CD14-positive monocyte (primary cell): ENCODE measurements at regions not wholly inside any gene's neighbourhood (a gene's known extent, or its start where the extent isn't known, plus 50 kb on each side); places are given as distances from the start of the nearest gene placed in this dataset.

Experiments
- DNase-seq, 3 donors: peaks; one replicate each; pipeline ENCODE4 v3.0.0-alpha.2; 2011 to 2022
- H2AFZ ChIP-seq: 2 replicates; pipeline ENCODE4 v1.6.0; 2012; ENCODE audit warnings: mild to moderate bottlenecking, low read depth, low read length, inconsistent platforms; ENCODE audit not compliant: insufficient read depth, poor library complexity, severe bottlenecking
- H3K27ac ChIP-seq, 2 donors: 1 replicate in 1 of 2; 2 replicates in 1 of 2; pipeline ENCODE4 v1.5.1; 2012 to 2013; ENCODE audit warnings: low read length in 2 of 2, control low read depth in 1 of 2, inconsistent platforms in 1 of 2, low read depth in 1 of 2, mild to moderate bottlenecking in 1 of 2
- H3K27me3 ChIP-seq, 2 donors: one replicate each; pipeline versions ENCODE4 v1.6.0 to v1.6.1; 2011 to 2013; ENCODE audit warnings: low read length in 2 of 2; ENCODE audit not compliant: control insufficient read depth in 2 of 2, insufficient read depth in 2 of 2
- H3K36me3 ChIP-seq, 2 donors: replicated peaks in 1 of 2; 1 replicate in 1 of 2; 2 replicates in 1 of 2; pipeline versions ENCODE4 v1.5.1 to v1.6.1; 2012 to 2013; ENCODE audit warnings: low read length in 2 of 2, control low read depth in 1 of 2, inconsistent platforms in 1 of 2, mild to moderate bottlenecking in 1 of 2; ENCODE audit not compliant: insufficient read depth in 2 of 2, control insufficient read depth in 1 of 2
- H3K4me1 ChIP-seq, 2 donors: 1 replicate in 1 of 2; 2 replicates in 1 of 2; pipeline versions ENCODE4 v1.5.1 to v1.6.1; 2012 to 2013; ENCODE audit warnings: low read length in 2 of 2, control low read depth in 1 of 2, inconsistent platforms in 1 of 2, mild to moderate bottlenecking in 1 of 2, moderate library complexity in 1 of 2; ENCODE audit not compliant: insufficient read depth in 2 of 2, control insufficient read depth in 1 of 2
- H3K4me2 ChIP-seq: replicated peaks from 2 replicates; pipeline ENCODE3; 2012; ENCODE audit warnings: low read length, moderate library complexity, mild to moderate bottlenecking; ENCODE audit not compliant: poor library complexity, severe bottlenecking; ENCODE audit errors: extremely low read depth
- H3K4me3 ChIP-seq, 3 experiments: fragments of 200-600 bp in 1 of 3; sonication (generic) in 1 of 3; replicated peaks in 1 of 3; 1 replicate in 2 of 3; 2 replicates in 1 of 3; pipeline ENCODE4 v1.5.1; 2011 to 2013; ENCODE audit warnings: low read length in 3 of 3, mild to moderate bottlenecking in 3 of 3, control low read depth in 2 of 3, low read depth in 2 of 3, inconsistent platforms in 1 of 3, moderate library complexity in 1 of 3
- H3K79me2 ChIP-seq: 2 replicates; pipeline ENCODE4 v1.6.0; 2012; ENCODE audit warnings: mild to moderate bottlenecking, control low read depth, inconsistent platforms, low read length, moderate library complexity; ENCODE audit not compliant: insufficient read depth
- H3K9ac ChIP-seq: 2 replicates; pipeline ENCODE4 v1.6.0; 2017; ENCODE audit warnings: low read length, mild to moderate bottlenecking; ENCODE audit not compliant: insufficient read depth, poor library complexity, severe bottlenecking
- H3K9me3 ChIP-seq, 2 donors: replicated peaks in 1 of 2; 1 replicate in 1 of 2; 2 replicates in 1 of 2; pipeline versions ENCODE4 v1.5.1 to v1.6.1; 2012 to 2013; ENCODE audit warnings: low read length in 2 of 2, control low read depth in 1 of 2; ENCODE audit not compliant: control insufficient read depth in 1 of 2, insufficient read depth in 1 of 2
- H4K20me1 ChIP-seq: 2 replicates; pipeline ENCODE4 v1.6.0; 2012; ENCODE audit warnings: mild to moderate bottlenecking, low read length, control low read depth, moderate library complexity; ENCODE audit not compliant: insufficient read depth
- H3K27ac Mint-ChIP-seq, 7 donors: one replicate each; pipeline ENCODE4 v1.8.0; 2020; ENCODE audit warnings: mild to moderate bottlenecking in 7 of 7, mixed read lengths in 7 of 7, moderate library complexity in 6 of 7, inconsistent platforms in 2 of 7
- H3K27me3 Mint-ChIP-seq, 3 donors: one replicate each; pipeline ENCODE4 v1.8.0; 2021 to 2022; ENCODE audit warnings: low read depth in 3 of 3, mild to moderate bottlenecking in 3 of 3, mixed read lengths in 3 of 3, moderate library complexity in 3 of 3, inconsistent platforms in 1 of 3
- H3K36me3 Mint-ChIP-seq, 2 donors: one replicate each; pipeline ENCODE4 v1.8.0; 2020; ENCODE audit warnings: mixed read lengths in 2 of 2, inconsistent platforms in 1 of 2, mild to moderate bottlenecking in 1 of 2
- H3K4me1 Mint-ChIP-seq: one replicate; pipeline ENCODE4 v1.8.0; 2020; ENCODE audit warnings: mild to moderate bottlenecking, mixed read lengths
- H3K4me3 Mint-ChIP-seq, 2 donors: one replicate each; pipeline ENCODE4 v1.8.0; 2020; ENCODE audit warnings: mild to moderate bottlenecking in 2 of 2, mixed read lengths in 2 of 2, moderate library complexity in 1 of 2
- H3K9me3 Mint-ChIP-seq, 7 donors: one replicate each; pipeline ENCODE4 v1.8.0; 2020 to 2022; ENCODE audit warnings: mixed read lengths in 7 of 7, mild to moderate bottlenecking in 6 of 7, moderate library complexity in 6 of 7, inconsistent platforms in 2 of 7
- CTCF ChIP-seq: fragments of 200-600 bp; IDR thresholded peaks from one replicate; pipeline ENCODE4 v1.8.0; 2022; ENCODE audit warnings: antibody characterized with exemption, mild to moderate bottlenecking
- WGBS: methylation state at CpG from one replicate; pipeline ENCODE4 v1.1.5; 2013; ENCODE audit warnings: missing lambda C conversion rate; ENCODE audit not compliant: insufficient coverage; 5-methylcytosine and 5-hydroxymethylcytosine counted together
- intact Hi-C, 2 donors: fragments of 100-400 bp; cut with micrococcal nuclease; formaldehyde crosslinking; loops; one replicate each; pipeline versions ENCODE4 v1.15.0 to v1.15.1; 2023

GRCh38 chr2:186125625-186126024, 360.4 kb upstream of the ZC3H15 start:
- intact Hi-C loops = no loop called here
- no peaks in the 10 kb centered on the region for H3K9me3 ChIP-seq
- no peaks in the 10 kb centered on the region for H3K4me1 ChIP-seq
- no peaks in the 10 kb centered on the region for H3K36me3 Mint-ChIP-seq
- H3K36me3 ChIP-seq = no peaks in the 10 kb centered on the region
- TF ChIP-seq CTCF = no peak
- H3K27me3 Mint-ChIP-seq = no peaks in the 10 kb centered on the region
- no peak overlapping the region for H3K27ac ChIP-seq
- no peaks in the 10 kb centered on the region for H3K79me2 ChIP-seq
- H3K4me1 Mint-ChIP-seq = no peaks in the 10 kb centered on the region
- no peak overlapping the region for H3K4me3 Mint-ChIP-seq
- H3K4me3 ChIP-seq = no peak overlapping the region
- H2AFZ ChIP-seq = no peak overlapping the region
- H3K27me3 ChIP-seq = no peaks in the 10 kb centered on the region
- no CpG with 5 or more reads among the region's 1 CpG for WGBS
- no peak overlapping the region for H3K4me2 ChIP-seq
- no peak for DNase-seq
- peaks cover 0 to 3% (median 2%) of the 10 kb centered on the region in 7 donors for H3K9me3 Mint-ChIP-seq
- no peak overlapping the region for H3K9ac ChIP-seq
- no peak overlapping the region for H3K27ac Mint-ChIP-seq
- H4K20me1 ChIP-seq = no peaks in the 10 kb centered on the region

- intact Hi-C loops = no loop called here
- no peaks in the 10 kb centered on the region for H3K36me3 Mint-ChIP-seq
- H3K9me3 ChIP-seq = no peaks in the 10 kb centered on the region
Measured at GRCh38 chr2:186126181-186126580, 359.9 kb upstream of the ZC3H15 start.

More at GRCh38 chr2:186126181-186126580, 359.9 kb upstream of the ZC3H15 start:
- Histone ChIP-seq H3K4me2 (no peak overlapping the region), H3K79me2 (no peaks in the 10 kb centered on the region), H3K27me3 (no peaks in the 10 kb centered on the region), H3K27ac (no peak overlapping the region), H4K20me1 (no peaks in the 10 kb centered on the region), H2AFZ (no peak overlapping the region), H3K4me3 (no peak overlapping the region), H3K4me1 (no peaks in the 10 kb centered on the region), H3K36me3 (no peaks in the 10 kb centered on the region), H3K9ac (no peak overlapping the region)
- no peaks in the 10 kb centered on the region for H3K27me3 Mint-ChIP-seq
- H3K9me3 Mint-ChIP-seq = peaks cover 0 to 3% (median 2%) of the 10 kb centered on the region in 7 donors
- no peak for TF ChIP-seq CTCF
- H3K27ac Mint-ChIP-seq = no peak overlapping the region
- no peak for DNase-seq
- H3K4me1 Mint-ChIP-seq = no peaks in the 10 kb centered on the region
- no peak overlapping the region for H3K4me3 Mint-ChIP-seq
